ENCODE measurements at regions not wholly inside any gene's neighbourhood (a gene's known extent, or its start where the extent isn't known, plus 50 kb on each side); places are given as distances from the start of the nearest gene placed in this dataset.

DNA sequence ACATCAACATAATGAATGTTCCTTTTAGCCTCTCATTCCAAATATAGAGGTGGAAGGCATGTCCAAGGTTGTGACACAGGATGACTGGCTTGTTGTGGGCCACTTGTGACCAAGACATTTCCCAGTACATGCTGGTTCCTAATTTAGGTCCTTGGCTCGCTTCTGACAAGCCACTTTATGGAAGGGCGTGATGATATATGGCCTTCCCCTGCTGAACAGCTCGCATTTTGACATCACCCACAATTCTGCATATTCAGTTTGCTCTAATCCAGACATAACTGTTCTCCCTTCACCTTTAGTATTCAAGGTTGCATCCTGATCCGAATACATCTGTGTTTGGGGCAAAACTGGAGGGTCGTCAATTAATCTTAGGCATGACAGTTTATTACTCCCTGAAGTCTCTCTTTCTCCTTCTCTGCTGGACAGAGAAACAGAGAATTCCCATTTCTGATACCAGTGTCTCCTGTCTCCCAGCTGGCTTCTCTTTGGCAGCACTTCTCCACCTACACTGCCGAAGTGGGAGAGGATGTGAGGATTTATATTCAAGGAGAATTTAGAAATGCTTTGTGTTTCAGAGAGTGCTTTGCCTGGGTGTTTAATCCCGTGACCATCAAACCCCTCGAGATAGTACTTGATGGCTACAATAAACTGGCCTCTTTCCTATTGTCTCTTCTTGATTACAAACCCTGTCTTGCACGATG is 815.5 kb upstream of the RBFOX1 start:
- H3K27me3 ChIP-seq (ENCODE audit: control insufficient read depth, extremely low read depth, insufficient read depth, low read length), result no peaks in the 10 kb centered on the region
- FAIRE-seq, result no peak
- H3K36me3 ChIP-seq (ENCODE audit: control insufficient read depth in 2 of 2, extremely low read depth in 1 of 2, insufficient read depth in 2 of 2, low read length in 2 of 2), result no peaks in the 10 kb centered on the region
- dilution Hi-C loops (cut with MboI; ENCODE audit: extremely low pct_ligation_motif_present, low sequenced_read_pairs), result no loop called here
- DNase-seq (ENCODE audit: low read depth, low spot score), result no peak
- no peak overlapping the region for H3K4me2 ChIP-seq (ENCODE audit: control insufficient read depth, extremely low read depth, insufficient read depth, low read depth, low read length)
- H3K4me3 ChIP-seq (ENCODE audit: control insufficient read depth in 2 of 3, extremely low read depth in 1 of 3, insufficient read depth in 2 of 3, low read depth in 1 of 3, low read length in 3 of 3), result no peak overlapping the region
- H2AFZ ChIP-seq (ENCODE audit: control insufficient read depth, low read length), result no peak overlapping the region
- no peaks in the 10 kb centered on the region for H3K79me2 ChIP-seq (ENCODE audit: control insufficient read depth, insufficient read depth, low read length)
- no peaks in the 10 kb centered on the region for H3K4me1 ChIP-seq (ENCODE audit: control insufficient read depth, extremely low read depth, insufficient read depth, low read length)
- H3K9me1 ChIP-seq (ENCODE audit: control insufficient read depth, extremely low read depth, insufficient read depth, low read length), result no peaks in the 10 kb centered on the region
- TF ChIP-seq, protein P1, sequence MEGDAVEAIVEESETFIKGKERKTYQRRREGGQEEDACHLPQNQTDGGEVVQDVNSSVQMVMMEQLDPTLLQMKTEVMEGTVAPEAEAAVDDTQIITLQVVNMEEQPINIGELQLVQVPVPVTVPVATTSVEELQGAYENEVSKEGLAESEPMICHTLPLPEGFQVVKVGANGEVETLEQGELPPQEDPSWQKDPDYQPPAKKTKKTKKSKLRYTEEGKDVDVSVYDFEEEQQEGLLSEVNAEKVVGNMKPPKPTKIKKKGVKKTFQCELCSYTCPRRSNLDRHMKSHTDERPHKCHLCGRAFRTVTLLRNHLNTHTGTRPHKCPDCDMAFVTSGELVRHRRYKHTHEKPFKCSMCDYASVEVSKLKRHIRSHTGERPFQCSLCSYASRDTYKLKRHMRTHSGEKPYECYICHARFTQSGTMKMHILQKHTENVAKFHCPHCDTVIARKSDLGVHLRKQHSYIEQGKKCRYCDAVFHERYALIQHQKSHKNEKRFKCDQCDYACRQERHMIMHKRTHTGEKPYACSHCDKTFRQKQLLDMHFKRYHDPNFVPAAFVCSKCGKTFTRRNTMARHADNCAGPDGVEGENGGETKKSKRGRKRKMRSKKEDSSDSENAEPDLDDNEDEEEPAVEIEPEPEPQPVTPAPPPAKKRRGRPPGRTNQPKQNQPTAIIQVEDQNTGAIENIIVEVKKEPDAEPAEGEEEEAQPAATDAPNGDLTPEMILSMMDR (optimal IDR thresholded peaks at IDR 0.05 in 1 of 3, IDR thresholded peaks at IDR 0.05 in 1 of 3, conservative IDR thresholded peaks at IDR 0.05 in 1 of 3; ENCODE audit: extremely low read depth in 1 of 3, insufficient read depth in 2 of 3, low read length in 3 of 3), result no peak
- TF ChIP-seq EZH2 (IDR thresholded peaks at IDR 0.05; ENCODE audit: low read length), result no peak
- no peak overlapping the region for H3K9ac ChIP-seq (ENCODE audit: control insufficient read depth, extremely low read depth, insufficient read depth, low read length)
- H3K9me3 ChIP-seq (ENCODE audit: control insufficient read depth, low read depth, low read length), result peaks cover 3% of the 10 kb centered on the region
- no peaks in the 10 kb centered on the region for H4K20me1 ChIP-seq (ENCODE audit: control insufficient read depth, extremely low read depth, insufficient read depth, low read length)
- no peak overlapping the region for H3K27ac ChIP-seq (ENCODE audit: control insufficient read depth, insufficient read depth, low read length)

DNA sequence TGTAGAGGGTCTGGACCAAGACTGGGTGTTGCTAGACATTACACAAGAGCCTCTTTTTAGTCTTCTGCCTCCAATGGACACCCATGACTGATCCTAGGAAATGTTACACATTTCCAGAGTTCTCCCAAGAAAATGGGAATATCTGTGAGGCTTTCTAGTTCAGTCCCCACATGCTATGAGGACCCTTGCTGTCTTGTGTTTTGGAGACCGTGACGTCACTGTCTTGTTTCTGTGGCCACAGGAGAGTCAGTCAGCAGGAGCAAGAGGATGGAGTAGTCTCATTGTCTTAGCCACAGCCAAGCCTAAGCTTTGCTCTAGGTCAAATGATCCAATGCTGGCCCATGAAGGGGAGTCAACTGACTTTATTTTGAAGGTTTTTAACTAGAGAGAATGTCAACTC is 820.1 kb upstream of the RBFOX1 start:
- no peak overlapping the region for H2AFZ ChIP-seq (ENCODE audit: control insufficient read depth, low read length)
- H3K36me3 ChIP-seq (ENCODE audit: control insufficient read depth in 2 of 2, extremely low read depth in 1 of 2, insufficient read depth in 2 of 2, low read length in 2 of 2), result no peaks in the 10 kb centered on the region
- H3K27ac ChIP-seq (ENCODE audit: control insufficient read depth, insufficient read depth, low read length), result no peak overlapping the region
- dilution Hi-C loops (cut with MboI; ENCODE audit: extremely low pct_ligation_motif_present, low sequenced_read_pairs), result no loop called here
- no peaks in the 10 kb centered on the region for H4K20me1 ChIP-seq (ENCODE audit: control insufficient read depth, extremely low read depth, insufficient read depth, low read length)
- H3K9me1 ChIP-seq (ENCODE audit: control insufficient read depth, extremely low read depth, insufficient read depth, low read length), result no peaks in the 10 kb centered on the region
- TF ChIP-seq, protein P1 (optimal IDR thresholded peaks at IDR 0.05 in 1 of 3, IDR thresholded peaks at IDR 0.05 in 1 of 3, conservative IDR thresholded peaks at IDR 0.05 in 1 of 3; ENCODE audit: extremely low read depth in 1 of 3, insufficient read depth in 2 of 3, low read length in 3 of 3), result no peak
- TF ChIP-seq EZH2 (IDR thresholded peaks at IDR 0.05; ENCODE audit: low read length), result no peak
- peaks cover 3% of the 10 kb centered on the region for H3K9me3 ChIP-seq (ENCODE audit: control insufficient read depth, low read depth, low read length)
- no peak overlapping the region for H3K4me2 ChIP-seq (ENCODE audit: control insufficient read depth, extremely low read depth, insufficient read depth, low read depth, low read length)
- H3K4me1 ChIP-seq (ENCODE audit: control insufficient read depth, extremely low read depth, insufficient read depth, low read length), result no peaks in the 10 kb centered on the region
- H3K27me3 ChIP-seq (ENCODE audit: control insufficient read depth, extremely low read depth, insufficient read depth, low read length), result no peaks in the 10 kb centered on the region
- FAIRE-seq, result no peak
- no peak overlapping the region for H3K9ac ChIP-seq (ENCODE audit: control insufficient read depth, extremely low read depth, insufficient read depth, low read length)
- H3K4me3 ChIP-seq (ENCODE audit: control insufficient read depth in 2 of 3, extremely low read depth in 1 of 3, insufficient read depth in 2 of 3, low read depth in 1 of 3, low read length in 3 of 3), result no peak overlapping the region
- H3K79me2 ChIP-seq (ENCODE audit: control insufficient read depth, insufficient read depth, low read length), result no peaks in the 10 kb centered on the region
- DNase-seq (ENCODE audit: low read depth, low spot score), result no peak

Data from keratinocyte (primary cell).